Germinal center (tissue), 1 donor: ENCODE measurements at regions not wholly inside any gene's neighbourhood (a gene's known extent, or its start where the extent isn't known, plus 50 kb on each side); places are given as distances from the start of the nearest gene placed in this dataset.
"Not testable (repeated sequence)": the region's sequence is repeated elsewhere in the genome, so short reads cannot be mapped to it uniquely, and the experiment has no call there.

Experiments used
- DNase-seq: peaks from one replicate; pipeline ENCODE4 v3.0.0; 2012; ENCODE audit warnings: mixed read lengths, low spot score

GRCh38 chrX:40853004-40853815 is 117.9 kb upstream of the MED14 start:
- no peak for DNase-seq

- no peak for DNase-seq
These were observed 118.4 kb upstream of the MED14 start for GRCh38 chrX:40853816-40854123.

- no peak for DNase-seq
These were observed 118.9 kb upstream of the MED14 start for GRCh38 chrX:40854242-40854641.

GRCh38 chrX:40855411-40855810 is 120.1 kb upstream of the MED14 start:
- DNase-seq: no peak

GRCh38 chrX:40855932-40856515 is 120.7 kb upstream of the MED14 start:
- no peak for DNase-seq

- not testable (repeated sequence) for DNase-seq
These were observed 126.7 kb upstream of the MED14 start for GRCh38 chrX:40861952-40862554.

- not testable (repeated sequence) for DNase-seq
These were observed 127.9 kb upstream of the MED14 start for GRCh38 chrX:40863260-40863659.

GRCh38 chrX:40863671-40864070 is 128.3 kb upstream of the MED14 start:
- DNase-seq: no peak

GRCh38 chrX:40864972-40865371 is 129.6 kb upstream of the MED14 start:
- DNase-seq: no peak

GRCh38 chrX:40866893-40867292 is 131.6 kb upstream of the MED14 start:
- DNase-seq: no peak

- DNase-seq: no peak
These were observed 132.0 kb upstream of the MED14 start for GRCh38 chrX:40867352-40867751.

GRCh38 chrX:40868868-40869267 is 133.5 kb upstream of the MED14 start:
- no peak for DNase-seq

GRCh38 chrX:40870982-40871381 is 135.6 kb upstream of the MED14 start:
- DNase-seq: not testable (repeated sequence)

- DNase-seq: no peak
These were observed 136.2 kb upstream of the MED14 start for GRCh38 chrX:40871385-40872082.

GRCh38 chrX:40872351-40872750 is 137.0 kb upstream of the MED14 start:
- no peak for DNase-seq

GRCh38 chrX:40875476-40875875 is 140.1 kb upstream of the MED14 start:
- DNase-seq: no peak

GRCh38 chrX:40877887-40878286 is 142.5 kb upstream of the MED14 start:
- no peak for DNase-seq

- no peak for DNase-seq
These were observed 143.4 kb upstream of the MED14 start for GRCh38 chrX:40878766-40879165.

- DNase-seq: not testable (repeated sequence)
These were observed 143.8 kb upstream of the MED14 start for GRCh38 chrX:40879172-40879571.

- no peak for DNase-seq
These were observed 145.4 kb upstream of the MED14 start for GRCh38 chrX:40880712-40881111.

GRCh38 chrX:40883021-40883619 is 147.8 kb upstream of the MED14 start:
- no peak for DNase-seq

GRCh38 chrX:40885989-40886388 is 150.6 kb upstream of the MED14 start:
- DNase-seq: no peak
